HCT116 (cell line): ENCODE measurements at regions not wholly inside any gene's neighbourhood (a gene's known extent, or its start where the extent isn't known, plus 50 kb on each side); places are given as distances from the start of the nearest gene placed in this dataset.

Source experiments
- ELF1 ChIP-seq: IDR thresholded peaks from 2 replicates; pipeline ENCODE4 v1.6.1; 2012; ENCODE audit warnings: low read depth, borderline replicate concordance
- EZH2phosphoT487 ChIP-seq: fragments of 200-600 bp; IDR thresholded peaks from 2 replicates; pipeline ENCODE4 v1.6.1; 2018; ENCODE audit warnings: antibody characterized with exemption, borderline replicate concordance
- JUND ChIP-seq: IDR thresholded peaks from 2 replicates; pipeline ENCODE4 v1.6.1; 2012
- POLR2A ChIP-seq: IDR thresholded peaks from 2 replicates; pipeline ENCODE4 v1.7.0; 2011; ENCODE audit warnings: borderline replicate concordance; ENCODE audit not compliant: insufficient read depth, insufficient read length; ENCODE audit errors: extremely low read depth
- SIN3A ChIP-seq: IDR thresholded peaks from 2 replicates; pipeline ENCODE4 v1.6.1; 2012; ENCODE audit warnings: low read depth
- SRF ChIP-seq: IDR thresholded peaks from 2 replicates; pipeline ENCODE4 v1.6.1; 2012; ENCODE audit warnings: low read depth
- TF ChIP-seq, protein P1 (sequence below), 3 experiments: fragments of 200-600 bp in 1 of 3; sonication (generic) in 1 of 3; IDR thresholded peaks in 2 of 3; conservative IDR thresholded peaks in 1 of 3; 2 replicates each; pipeline ENCODE4 v1.5.1; 2012 to 2017; ENCODE audit warnings: low read depth in 2 of 3, low read length in 2 of 3, antibody characterized with exemption in 1 of 3, borderline replicate concordance in 1 of 3, control low read depth in 1 of 3, mild to moderate bottlenecking in 1 of 3, mixed read lengths in 1 of 3, mixed run types in 1 of 3, moderate library complexity in 1 of 3; ENCODE audit not compliant: insufficient read depth in 1 of 3
- TF ChIP-seq, protein P2 (sequence below): IDR thresholded peaks from 2 replicates; pipeline ENCODE4 v1.6.1; 2012
- TF ChIP-seq, protein P3 (sequence below): IDR thresholded peaks from 2 replicates; pipeline ENCODE4 v1.6.1; 2012; ENCODE audit warnings: low read depth

DNA sequence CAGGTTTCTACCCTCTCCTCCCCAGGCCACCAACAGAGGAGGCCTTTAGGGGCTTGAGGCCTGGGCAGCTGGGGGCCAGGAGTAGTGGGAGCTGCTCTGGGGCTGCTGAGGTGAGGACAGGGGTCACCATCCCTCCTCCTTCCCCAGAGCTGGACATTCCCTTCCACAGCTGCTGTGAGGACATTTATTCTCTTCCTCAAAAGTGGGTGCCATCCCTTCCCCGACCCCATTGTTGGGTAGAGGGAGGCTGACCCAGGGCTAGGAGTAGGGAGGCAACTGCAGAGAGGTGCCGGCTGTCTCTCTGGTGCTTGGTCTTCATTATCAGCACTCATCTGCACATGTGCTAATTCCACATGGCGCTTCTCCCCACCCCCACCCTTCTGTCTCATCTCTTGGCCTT is 113.9 kb upstream of the FBXL7 start:
- TF ChIP-seq, protein P1, sequence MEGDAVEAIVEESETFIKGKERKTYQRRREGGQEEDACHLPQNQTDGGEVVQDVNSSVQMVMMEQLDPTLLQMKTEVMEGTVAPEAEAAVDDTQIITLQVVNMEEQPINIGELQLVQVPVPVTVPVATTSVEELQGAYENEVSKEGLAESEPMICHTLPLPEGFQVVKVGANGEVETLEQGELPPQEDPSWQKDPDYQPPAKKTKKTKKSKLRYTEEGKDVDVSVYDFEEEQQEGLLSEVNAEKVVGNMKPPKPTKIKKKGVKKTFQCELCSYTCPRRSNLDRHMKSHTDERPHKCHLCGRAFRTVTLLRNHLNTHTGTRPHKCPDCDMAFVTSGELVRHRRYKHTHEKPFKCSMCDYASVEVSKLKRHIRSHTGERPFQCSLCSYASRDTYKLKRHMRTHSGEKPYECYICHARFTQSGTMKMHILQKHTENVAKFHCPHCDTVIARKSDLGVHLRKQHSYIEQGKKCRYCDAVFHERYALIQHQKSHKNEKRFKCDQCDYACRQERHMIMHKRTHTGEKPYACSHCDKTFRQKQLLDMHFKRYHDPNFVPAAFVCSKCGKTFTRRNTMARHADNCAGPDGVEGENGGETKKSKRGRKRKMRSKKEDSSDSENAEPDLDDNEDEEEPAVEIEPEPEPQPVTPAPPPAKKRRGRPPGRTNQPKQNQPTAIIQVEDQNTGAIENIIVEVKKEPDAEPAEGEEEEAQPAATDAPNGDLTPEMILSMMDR (IDR thresholded peaks at IDR 0.05 in 2 of 3, conservative IDR thresholded peaks at IDR 0.05 in 1 of 3; ENCODE audit: borderline replicate concordance in 1 of 3, insufficient read depth in 1 of 3, low read depth in 2 of 3, low read length in 2 of 3), result no peak
- TF ChIP-seq EZH2phosphoT487, result no peak
- TF ChIP-seq ELF1, result no peak
- no peak for TF ChIP-seq POLR2A
- TF ChIP-seq, protein P2, sequence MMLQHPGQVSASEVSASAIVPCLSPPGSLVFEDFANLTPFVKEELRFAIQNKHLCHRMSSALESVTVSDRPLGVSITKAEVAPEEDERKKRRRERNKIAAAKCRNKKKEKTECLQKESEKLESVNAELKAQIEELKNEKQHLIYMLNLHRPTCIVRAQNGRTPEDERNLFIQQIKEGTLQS, result no peak
- TF ChIP-seq, protein P3, sequence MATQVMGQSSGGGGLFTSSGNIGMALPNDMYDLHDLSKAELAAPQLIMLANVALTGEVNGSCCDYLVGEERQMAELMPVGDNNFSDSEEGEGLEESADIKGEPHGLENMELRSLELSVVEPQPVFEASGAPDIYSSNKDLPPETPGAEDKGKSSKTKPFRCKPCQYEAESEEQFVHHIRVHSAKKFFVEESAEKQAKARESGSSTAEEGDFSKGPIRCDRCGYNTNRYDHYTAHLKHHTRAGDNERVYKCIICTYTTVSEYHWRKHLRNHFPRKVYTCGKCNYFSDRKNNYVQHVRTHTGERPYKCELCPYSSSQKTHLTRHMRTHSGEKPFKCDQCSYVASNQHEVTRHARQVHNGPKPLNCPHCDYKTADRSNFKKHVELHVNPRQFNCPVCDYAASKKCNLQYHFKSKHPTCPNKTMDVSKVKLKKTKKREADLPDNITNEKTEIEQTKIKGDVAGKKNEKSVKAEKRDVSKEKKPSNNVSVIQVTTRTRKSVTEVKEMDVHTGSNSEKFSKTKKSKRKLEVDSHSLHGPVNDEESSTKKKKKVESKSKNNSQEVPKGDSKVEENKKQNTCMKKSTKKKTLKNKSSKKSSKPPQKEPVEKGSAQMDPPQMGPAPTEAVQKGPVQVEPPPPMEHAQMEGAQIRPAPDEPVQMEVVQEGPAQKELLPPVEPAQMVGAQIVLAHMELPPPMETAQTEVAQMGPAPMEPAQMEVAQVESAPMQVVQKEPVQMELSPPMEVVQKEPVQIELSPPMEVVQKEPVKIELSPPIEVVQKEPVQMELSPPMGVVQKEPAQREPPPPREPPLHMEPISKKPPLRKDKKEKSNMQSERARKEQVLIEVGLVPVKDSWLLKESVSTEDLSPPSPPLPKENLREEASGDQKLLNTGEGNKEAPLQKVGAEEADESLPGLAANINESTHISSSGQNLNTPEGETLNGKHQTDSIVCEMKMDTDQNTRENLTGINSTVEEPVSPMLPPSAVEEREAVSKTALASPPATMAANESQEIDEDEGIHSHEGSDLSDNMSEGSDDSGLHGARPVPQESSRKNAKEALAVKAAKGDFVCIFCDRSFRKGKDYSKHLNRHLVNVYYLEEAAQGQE, result no peak
- no peak for TF ChIP-seq JUND
- TF ChIP-seq SIN3A, result no peak
- no peak for TF ChIP-seq SRF
